ENCODE measurements at regions not wholly inside any gene's neighbourhood (a gene's known extent, or its start where the extent isn't known, plus 50 kb on each side); places are given as distances from the start of the nearest gene placed in this dataset.
A peak's percentile ranks its signal among the peaks of the same experiment; 100 is the strongest.

GRCh38 chrX:28349888-28350287 lies 237.4 kb upstream of the IL1RAPL1 start:
- DNase-seq, result no peak
- H3K4me3 ChIP-seq (ENCODE audit: low read length), result no peak overlapping the region
- H2AK5ac ChIP-seq (ENCODE audit: low read length), result no peak overlapping the region
- H3K4me2 ChIP-seq (ENCODE audit: low read length), result no peak overlapping the region
- no peak overlapping the region for H4K5ac ChIP-seq (ENCODE audit: low read length)
- H2BK120ac ChIP-seq (ENCODE audit: low read depth, low read length), result no peak overlapping the region
- H3K79me2 ChIP-seq (ENCODE audit: control insufficient read depth, insufficient read depth, low read length), result no peaks in the 10 kb centered on the region
- no peak overlapping the region for H4K8ac ChIP-seq (ENCODE audit: low read depth, low read length)
- no peak overlapping the region for H3K18ac ChIP-seq (ENCODE audit: low read length)
- no peaks in the 10 kb centered on the region for H3K4me1 ChIP-seq (ENCODE audit: control insufficient read depth, low read depth, low read length)
- H2BK15ac ChIP-seq (replicated peaks; ENCODE audit: low read depth), result no peak overlapping the region
- no peaks in the 10 kb centered on the region for H3K27me3 ChIP-seq (ENCODE audit: insufficient read depth, low read length, poor library complexity)
- no peak overlapping the region for H3K9ac ChIP-seq (ENCODE audit: low read length)
- H3K79me1 ChIP-seq (ENCODE audit: low read length), result no peaks in the 10 kb centered on the region
- no peak overlapping the region for H3K27ac ChIP-seq (ENCODE audit: low read depth, low read length)
- H3K23ac ChIP-seq (ENCODE audit: low read length), result no peak overlapping the region
- H2BK5ac ChIP-seq (ENCODE audit: low read length), result no peak overlapping the region
- no peak overlapping the region for H3K4ac ChIP-seq (ENCODE audit: low read depth, low read length)
- no peaks in the 10 kb centered on the region for H3K36me3 ChIP-seq (ENCODE audit: control insufficient read depth, insufficient read depth, low read length)
- H3K56ac ChIP-seq (ENCODE audit: low read length), result no peak overlapping the region

GRCh38 chrX:28347476-28347875 lies 239.8 kb upstream of the IL1RAPL1 start:
- H2BK15ac ChIP-seq (replicated peaks; ENCODE audit: low read depth), result no peak overlapping the region
- H3K79me1 ChIP-seq (ENCODE audit: low read length), result no peaks in the 10 kb centered on the region
- no peak overlapping the region for H3K4me2 ChIP-seq (ENCODE audit: low read length)
- no peaks in the 10 kb centered on the region for H3K4me1 ChIP-seq (ENCODE audit: control insufficient read depth, low read depth, low read length)
- H3K23ac ChIP-seq (ENCODE audit: low read length), result no peak overlapping the region
- DNase-seq, result no peak
- no peaks in the 10 kb centered on the region for H3K36me3 ChIP-seq (ENCODE audit: control insufficient read depth, insufficient read depth, low read length)
- H2BK5ac ChIP-seq (ENCODE audit: low read length), result no peak overlapping the region
- H3K4ac ChIP-seq (ENCODE audit: low read depth, low read length), result no peak overlapping the region
- WGBS (ENCODE audit: extremely low coverage, insufficient coverage, low lambda C conversion rate), result no CpG with 5 or more reads among the region's 4 CpGs
- no peak overlapping the region for H3K4me3 ChIP-seq (ENCODE audit: low read length)
- H4K5ac ChIP-seq (ENCODE audit: low read length), result no peak overlapping the region
- no peaks in the 10 kb centered on the region for H3K79me2 ChIP-seq (ENCODE audit: control insufficient read depth, insufficient read depth, low read length)
- no peak overlapping the region for H2AK5ac ChIP-seq (ENCODE audit: low read length)
- H2BK120ac ChIP-seq (ENCODE audit: low read depth, low read length), result no peak overlapping the region
- no peak overlapping the region for H4K8ac ChIP-seq (ENCODE audit: low read depth, low read length)
- no peak overlapping the region for H3K56ac ChIP-seq (ENCODE audit: low read length)
- no peak overlapping the region for H3K27ac ChIP-seq (ENCODE audit: low read depth, low read length)
- H3K9ac ChIP-seq (ENCODE audit: low read length), result no peak overlapping the region
- H3K18ac ChIP-seq (ENCODE audit: low read length), result no peak overlapping the region
- H3K27me3 ChIP-seq (ENCODE audit: insufficient read depth, low read length, poor library complexity), result no peaks in the 10 kb centered on the region

- no peaks in the 10 kb centered on the region for H3K36me3 ChIP-seq (ENCODE audit: control insufficient read depth, insufficient read depth, low read length)
- H3K27me3 ChIP-seq (ENCODE audit: insufficient read depth, low read length, poor library complexity), result no peaks in the 10 kb centered on the region
- H3K79me2 ChIP-seq (ENCODE audit: control insufficient read depth, insufficient read depth, low read length), result no peaks in the 10 kb centered on the region
- WGBS (ENCODE audit: extremely low coverage, insufficient coverage, low lambda C conversion rate), result no CpG with 5 or more reads among the region's 3 CpGs
- no peak overlapping the region for H2BK5ac ChIP-seq (ENCODE audit: low read length)
- no peak for DNase-seq
- H3K18ac ChIP-seq (ENCODE audit: low read length), result no peak overlapping the region
- H3K23ac ChIP-seq (ENCODE audit: low read length), result no peak overlapping the region
- no peak overlapping the region for H3K4ac ChIP-seq (ENCODE audit: low read depth, low read length)
- no peak overlapping the region for H2BK120ac ChIP-seq (ENCODE audit: low read depth, low read length)
- no peak overlapping the region for H3K27ac ChIP-seq (ENCODE audit: low read depth, low read length)
- no peaks in the 10 kb centered on the region for H3K79me1 ChIP-seq (ENCODE audit: low read length)
- H4K8ac ChIP-seq (ENCODE audit: low read depth, low read length), result no peak overlapping the region
- H2AK5ac ChIP-seq (ENCODE audit: low read length), result no peak overlapping the region
- H2BK15ac ChIP-seq (replicated peaks; ENCODE audit: low read depth), result no peak overlapping the region
- H3K9ac ChIP-seq (ENCODE audit: low read length), result no peak overlapping the region
- H3K4me2 ChIP-seq (ENCODE audit: low read length), result no peak overlapping the region
- H3K4me1 ChIP-seq (ENCODE audit: control insufficient read depth, low read depth, low read length), result no peaks in the 10 kb centered on the region
- no peak overlapping the region for H4K5ac ChIP-seq (ENCODE audit: low read length)
- no peak overlapping the region for H3K4me3 ChIP-seq (ENCODE audit: low read length)
- H3K56ac ChIP-seq (ENCODE audit: low read length), result no peak overlapping the region
Observed at GRCh38 chrX:28329156-28329555, 258.1 kb upstream of the IL1RAPL1 start.

GRCh38 chrX:28324321-28324721 lies 262.9 kb upstream of the IL1RAPL1 start:
- Histone ChIP-seq H3K18ac (ENCODE audit: low read length) (no peak overlapping the region), H3K9ac (ENCODE audit: low read length) (no peak overlapping the region), H4K8ac (ENCODE audit: low read depth, low read length) (no peak overlapping the region), H2BK5ac (ENCODE audit: low read length) (no peak overlapping the region), H2BK120ac (ENCODE audit: low read depth, low read length) (no peak overlapping the region), H2BK15ac (replicated peaks; ENCODE audit: low read depth) (no peak overlapping the region), H3K4me3 (ENCODE audit: low read length) (no peak overlapping the region), H3K56ac (ENCODE audit: low read length) (no peak overlapping the region), H3K27ac (ENCODE audit: low read depth, low read length) (no peak overlapping the region), H3K79me1 (ENCODE audit: low read length) (no peaks in the 10 kb centered on the region), H3K23ac (ENCODE audit: low read length) (no peak overlapping the region), H3K27me3 (ENCODE audit: insufficient read depth, low read length, poor library complexity) (no peaks in the 10 kb centered on the region), H2AK5ac (ENCODE audit: low read length) (no peak overlapping the region), H3K4me2 (ENCODE audit: low read length) (no peak overlapping the region), H3K4ac (ENCODE audit: low read depth, low read length) (no peak overlapping the region), H3K79me2 (ENCODE audit: control insufficient read depth, insufficient read depth, low read length) (no peaks in the 10 kb centered on the region), H3K4me1 (ENCODE audit: control insufficient read depth, low read depth, low read length) (no peaks in the 10 kb centered on the region), H4K5ac (ENCODE audit: low read length) (no peak overlapping the region), H3K36me3 (ENCODE audit: control insufficient read depth, insufficient read depth, low read length) (no peaks in the 10 kb centered on the region)
- peak; percentile 49 for DNase-seq
- no CpG with 5 or more reads among the region's 5 CpGs for WGBS (ENCODE audit: extremely low coverage, insufficient coverage, low lambda C conversion rate)

- Histone ChIP-seq H4K5ac (ENCODE audit: low read length) (no peak overlapping the region), H3K4me3 (ENCODE audit: low read length) (no peak overlapping the region), H3K56ac (ENCODE audit: low read length) (peak overlapping the region; percentile 34), H3K27me3 (ENCODE audit: insufficient read depth, low read length, poor library complexity) (no peaks in the 10 kb centered on the region), H2BK15ac (replicated peaks; ENCODE audit: low read depth) (no peak overlapping the region), H4K8ac (ENCODE audit: low read depth, low read length) (no peak overlapping the region), H3K79me2 (ENCODE audit: control insufficient read depth, insufficient read depth, low read length) (no peaks in the 10 kb centered on the region), H3K4ac (ENCODE audit: low read depth, low read length) (no peak overlapping the region), H2BK5ac (ENCODE audit: low read length) (no peak overlapping the region), H2AK5ac (ENCODE audit: low read length) (no peak overlapping the region), H2BK120ac (ENCODE audit: low read depth, low read length) (no peak overlapping the region), H3K79me1 (ENCODE audit: low read length) (no peaks in the 10 kb centered on the region), H3K4me1 (ENCODE audit: control insufficient read depth, low read depth, low read length) (no peaks in the 10 kb centered on the region), H3K27ac (ENCODE audit: low read depth, low read length) (no peak overlapping the region), H3K9ac (ENCODE audit: low read length) (no peak overlapping the region), H3K18ac (ENCODE audit: low read length) (no peak overlapping the region), H3K36me3 (ENCODE audit: control insufficient read depth, insufficient read depth, low read length) (no peaks in the 10 kb centered on the region), H3K23ac (ENCODE audit: low read length) (no peak overlapping the region), H3K4me2 (ENCODE audit: low read length) (no peak overlapping the region)
- no peak for DNase-seq
- WGBS (ENCODE audit: extremely low coverage, insufficient coverage, low lambda C conversion rate), result no CpG with 5 or more reads among the region's 2 CpGs
Observed at GRCh38 chrX:28321286-28321685, 266.0 kb upstream of the IL1RAPL1 start.

GRCh38 chrX:28312965-28313364 lies 274.3 kb upstream of the IL1RAPL1 start:
- Histone ChIP-seq H3K23ac (ENCODE audit: low read length) (no peak overlapping the region), H3K27ac (ENCODE audit: low read depth, low read length) (no peak overlapping the region), H4K8ac (ENCODE audit: low read depth, low read length) (no peak overlapping the region), H3K4me1 (ENCODE audit: control insufficient read depth, low read depth, low read length) (no peaks in the 10 kb centered on the region), H2BK5ac (ENCODE audit: low read length) (no peak overlapping the region), H3K79me1 (ENCODE audit: low read length) (no peaks in the 10 kb centered on the region), H3K79me2 (ENCODE audit: control insufficient read depth, insufficient read depth, low read length) (no peaks in the 10 kb centered on the region), H3K9ac (ENCODE audit: low read length) (no peak overlapping the region), H2BK120ac (ENCODE audit: low read depth, low read length) (no peak overlapping the region), H2BK15ac (replicated peaks; ENCODE audit: low read depth) (no peak overlapping the region), H3K4ac (ENCODE audit: low read depth, low read length) (no peak overlapping the region), H3K4me2 (ENCODE audit: low read length) (no peak overlapping the region), H3K18ac (ENCODE audit: low read length) (no peak overlapping the region), H2AK5ac (ENCODE audit: low read length) (no peak overlapping the region), H4K5ac (ENCODE audit: low read length) (no peak overlapping the region), H3K27me3 (ENCODE audit: insufficient read depth, low read length, poor library complexity) (no peaks in the 10 kb centered on the region), H3K36me3 (ENCODE audit: control insufficient read depth, insufficient read depth, low read length) (no peaks in the 10 kb centered on the region), H3K4me3 (ENCODE audit: low read length) (no peak overlapping the region), H3K56ac (ENCODE audit: low read length) (no peak overlapping the region)
- no CpG with 5 or more reads among the region's 3 CpGs for WGBS (ENCODE audit: extremely low coverage, insufficient coverage, low lambda C conversion rate)
- no peak for DNase-seq
